IMR-90 (cell line): ENCODE measurements at regions not wholly inside any gene's neighbourhood (a gene's known extent, or its start where the extent isn't known, plus 50 kb on each side); places are given as distances from the start of the nearest gene placed in this dataset.

Source experiments
- CHD1 ChIP-seq: IDR thresholded peaks from 2 replicates; pipeline ENCODE4 v1.6.1; 2012; ENCODE audit warnings: low read depth, low read length, improper control_type of control experiment
- FOS ChIP-seq: fragments of 150-350 bp; IDR thresholded peaks from 2 replicates; pipeline ENCODE4 v1.6.1; 2016; ENCODE audit warnings: low read depth, low read length
- MXI1 ChIP-seq: IDR thresholded peaks from 2 replicates; pipeline ENCODE4 v1.6.1; 2012; ENCODE audit warnings: low read depth, mild to moderate bottlenecking, low read length, moderate library complexity, borderline replicate concordance
- POLR2A ChIP-seq: IDR thresholded peaks from 2 replicates; pipeline ENCODE4 v1.6.1; 2012; ENCODE audit warnings: mild to moderate bottlenecking, low read depth, low read length
- TF ChIP-seq, protein P1 (sequence below): conservative IDR thresholded peaks from 2 replicates; pipeline ENCODE4 v1.5.1; 2012; ENCODE audit warnings: mild to moderate bottlenecking, low read depth, low read length, improper control_type of control experiment

GRCh38 chr18:77651441-77651840 lies 401.8 kb downstream of the GALR1 start:
- TF ChIP-seq FOS: no peak
- TF ChIP-seq, protein P1, sequence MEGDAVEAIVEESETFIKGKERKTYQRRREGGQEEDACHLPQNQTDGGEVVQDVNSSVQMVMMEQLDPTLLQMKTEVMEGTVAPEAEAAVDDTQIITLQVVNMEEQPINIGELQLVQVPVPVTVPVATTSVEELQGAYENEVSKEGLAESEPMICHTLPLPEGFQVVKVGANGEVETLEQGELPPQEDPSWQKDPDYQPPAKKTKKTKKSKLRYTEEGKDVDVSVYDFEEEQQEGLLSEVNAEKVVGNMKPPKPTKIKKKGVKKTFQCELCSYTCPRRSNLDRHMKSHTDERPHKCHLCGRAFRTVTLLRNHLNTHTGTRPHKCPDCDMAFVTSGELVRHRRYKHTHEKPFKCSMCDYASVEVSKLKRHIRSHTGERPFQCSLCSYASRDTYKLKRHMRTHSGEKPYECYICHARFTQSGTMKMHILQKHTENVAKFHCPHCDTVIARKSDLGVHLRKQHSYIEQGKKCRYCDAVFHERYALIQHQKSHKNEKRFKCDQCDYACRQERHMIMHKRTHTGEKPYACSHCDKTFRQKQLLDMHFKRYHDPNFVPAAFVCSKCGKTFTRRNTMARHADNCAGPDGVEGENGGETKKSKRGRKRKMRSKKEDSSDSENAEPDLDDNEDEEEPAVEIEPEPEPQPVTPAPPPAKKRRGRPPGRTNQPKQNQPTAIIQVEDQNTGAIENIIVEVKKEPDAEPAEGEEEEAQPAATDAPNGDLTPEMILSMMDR: no peak
- no peak for TF ChIP-seq CHD1
- no peak for TF ChIP-seq MXI1
- no peak for TF ChIP-seq POLR2A
